Right lobe of liver (tissue), 4 donors: ENCODE measurements at regions not wholly inside any gene's neighbourhood (a gene's known extent, or its start where the extent isn't known, plus 50 kb on each side); places are given as distances from the start of the nearest gene placed in this dataset.

ENCODE experiments used
- CTCF ChIP-seq, 4 donors: fragments of 200-600 bp in 3 of 4; fragments of 450-650 bp in 1 of 4; IDR thresholded peaks; one replicate each; pipeline versions ENCODE4 v1.5.1 to v1.8.0; 2016 to 2022; ENCODE audit warnings: antibody characterized with exemption in 4 of 4, mild to moderate bottlenecking in 2 of 4
- POLR2A ChIP-seq: fragments of 450-650 bp; IDR thresholded peaks from one replicate; pipeline ENCODE4 v1.6.1; 2017; ENCODE audit warnings: antibody characterized with exemption, mild to moderate bottlenecking
- donor health status: DM: no; HTN: no; CAD: no.
- donor health status: DM: no; HTN: no; CAD: no.
- donor health status: DM: no; HTN: yes; CAD: no.

DNA sequence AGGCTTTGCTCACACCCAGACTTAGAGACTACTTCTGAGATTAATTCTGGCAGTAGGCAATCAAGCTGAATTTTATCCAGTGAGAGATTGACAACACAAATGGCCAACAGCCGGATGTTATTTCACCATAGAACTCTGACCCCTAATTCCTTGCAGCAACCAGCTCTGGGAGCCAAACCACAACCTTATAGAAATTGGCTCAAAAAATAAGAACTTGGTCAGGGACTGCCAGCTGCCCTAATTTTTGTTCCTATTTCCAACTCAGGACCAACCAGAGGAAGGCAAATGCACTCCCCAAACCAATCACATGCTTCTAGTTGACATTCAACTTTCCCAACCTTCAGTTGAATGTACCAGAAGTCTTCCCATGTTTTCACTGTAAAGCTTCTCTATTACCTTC is 269.7 kb downstream of the HS3ST1 start:
- TF ChIP-seq CTCF (IDR thresholded peaks at IDR 0.05) (no peak), POLR2A (no peak)
